ENCODE measurements at regions not wholly inside any gene's neighbourhood (a gene's known extent, or its start where the extent isn't known, plus 50 kb on each side); places are given as distances from the start of the nearest gene placed in this dataset.
"Not testable (repeated sequence)": the region's sequence is repeated elsewhere in the genome, so short reads cannot be mapped to it uniquely, and the experiment has no call there.

DNA sequence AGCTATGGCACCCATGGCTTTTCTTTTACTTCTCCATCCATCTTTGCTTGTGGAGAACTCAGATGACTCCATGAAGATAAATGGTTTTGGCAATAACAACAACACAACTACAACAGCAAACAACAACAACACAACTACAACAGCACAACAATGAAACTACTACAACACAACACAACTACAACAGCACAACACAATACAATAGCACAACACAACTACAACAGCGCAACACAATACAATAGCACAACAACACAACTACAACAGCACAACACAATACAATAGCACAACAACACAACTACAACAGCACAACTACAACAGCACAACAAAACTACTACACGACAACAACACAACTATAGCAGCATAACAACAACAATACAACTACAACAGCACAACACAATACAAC is 569.4 kb downstream of the TOX3 start:
- DNase-seq (ENCODE audit: low spot score) = not testable (repeated sequence)

- DNase-seq (ENCODE audit: low spot score) = no peak
Measured at GRCh38 chr16:51971184-51971583, 575.8 kb downstream of the TOX3 start.

DNA sequence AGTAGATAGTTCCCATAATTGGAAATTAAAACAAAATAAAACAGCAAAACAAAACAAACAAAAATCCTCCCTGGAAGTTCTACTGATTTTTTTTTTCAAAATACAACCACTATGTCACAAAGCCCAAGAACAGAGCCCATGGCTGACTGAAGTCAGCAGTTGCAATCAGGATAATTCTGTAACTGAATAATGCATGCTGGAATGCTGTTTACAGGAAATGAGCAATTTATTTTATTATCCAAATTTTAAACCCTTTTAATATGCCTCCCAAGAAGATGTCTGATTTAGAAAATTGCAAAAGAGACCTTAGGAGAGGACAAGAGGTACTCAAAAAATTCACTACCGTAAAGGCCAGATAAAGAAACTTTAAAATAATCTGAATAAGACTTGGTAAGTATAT is 578.2 kb downstream of the TOX3 start:
- no peak for DNase-seq (ENCODE audit: low spot score)

DNA sequence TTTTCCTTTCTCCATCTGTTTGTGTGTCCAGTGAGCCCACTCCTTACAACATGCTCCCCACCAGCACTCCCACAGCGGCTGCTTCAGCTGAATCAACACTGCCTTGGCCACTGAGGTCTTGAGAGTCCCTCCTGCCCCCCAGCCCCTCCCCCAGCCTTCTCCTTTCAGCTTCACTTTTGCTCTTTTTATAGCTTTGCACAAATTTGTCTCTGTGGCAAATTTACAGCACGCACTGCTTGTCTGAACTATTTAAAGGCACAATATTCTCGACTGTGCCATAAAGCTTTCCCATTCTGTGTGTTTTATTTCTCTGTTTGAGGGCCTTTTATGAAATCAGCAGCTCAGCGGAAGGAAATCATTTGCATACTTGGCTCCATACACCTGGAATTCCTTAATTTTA is 579.3 kb downstream of the TOX3 start:
- no peak for DNase-seq (ENCODE audit: low spot score)

- DNase-seq (ENCODE audit: low spot score) = no peak
Measured at GRCh38 chr16:51960931-51961330, 586.0 kb downstream of the TOX3 start.

GRCh38 chr16:51953286-51953985 is 593.5 kb downstream of the TOX3 start:
- no peak for DNase-seq (ENCODE audit: low spot score)

GRCh38 chr16:51952500-51952899 is 594.4 kb downstream of the TOX3 start:
- DNase-seq (ENCODE audit: low spot score) = no peak

- no peak for DNase-seq (ENCODE audit: low spot score)
Measured at GRCh38 chr16:51951668-51952298, 595.2 kb downstream of the TOX3 start.

GRCh38 chr16:51950118-51950780 is 596.7 kb downstream of the TOX3 start:
- no peak for DNase-seq (ENCODE audit: low spot score)

- no peak for DNase-seq (ENCODE audit: low spot score)
Measured at GRCh38 chr16:51949282-51949681, 597.7 kb downstream of the TOX3 start.

DNA sequence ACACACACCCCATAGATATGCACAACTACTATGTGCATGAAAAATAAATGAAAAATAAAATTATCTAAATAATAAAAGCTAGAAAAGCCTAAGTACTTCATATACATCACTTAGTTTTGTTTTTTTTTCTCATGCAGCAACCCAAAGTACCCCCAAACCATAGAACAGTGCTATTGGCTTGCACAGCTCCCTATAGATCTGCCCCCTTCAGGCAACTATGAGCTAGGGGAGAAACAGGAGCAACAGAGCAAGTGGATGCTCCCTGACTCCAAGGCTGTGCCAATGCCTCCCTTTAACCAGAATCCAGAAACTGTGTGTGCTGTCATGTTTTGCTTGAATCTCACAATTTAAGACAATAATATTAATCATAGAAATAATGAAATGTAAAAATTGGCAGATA is 605.5 kb downstream of the TOX3 start:
- no peak for DNase-seq (ENCODE audit: low spot score)

DNA sequence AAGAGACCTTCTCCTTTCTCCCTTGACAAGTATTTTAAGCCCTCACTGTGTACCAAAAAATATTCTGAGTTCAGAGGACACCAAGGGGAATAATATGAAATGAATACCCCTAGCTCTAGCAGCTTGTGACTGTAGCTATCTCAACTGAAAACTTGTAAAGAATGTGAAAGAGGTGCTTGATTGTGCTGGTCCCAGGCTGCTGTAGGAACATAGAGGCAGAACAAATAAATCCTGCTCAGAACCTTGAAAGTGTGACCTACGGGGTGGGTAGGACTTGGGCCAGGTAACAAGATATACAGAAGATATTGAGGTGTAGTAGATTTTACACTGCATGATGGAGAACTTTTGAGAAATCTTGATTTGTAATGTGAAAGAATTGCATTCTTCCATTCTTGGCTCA is 606.8 kb downstream of the TOX3 start:
- DNase-seq (ENCODE audit: low spot score) = no peak

- DNase-seq (ENCODE audit: low spot score) = no peak
Measured at GRCh38 chr16:51939378-51939871, 607.5 kb downstream of the TOX3 start.

DNA sequence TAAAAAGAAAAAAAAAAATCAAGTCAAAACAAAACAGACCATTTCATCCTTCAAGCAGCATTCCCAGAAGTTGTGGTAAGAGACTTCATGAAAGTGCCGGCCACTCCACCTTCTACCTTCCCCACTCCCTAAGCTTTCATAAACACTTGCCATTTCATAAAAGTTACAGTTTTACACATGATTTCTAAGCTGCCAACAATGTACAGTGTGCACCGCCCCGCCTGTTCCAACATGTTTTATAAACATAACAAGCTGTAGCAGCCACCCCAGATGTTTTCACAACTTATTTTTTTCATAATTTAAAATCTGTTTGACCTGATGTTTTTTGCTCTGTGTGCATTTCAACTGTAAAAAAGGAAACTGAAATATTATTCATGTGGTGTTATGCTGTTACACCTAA is 608.1 kb downstream of the TOX3 start:
- no peak for DNase-seq (ENCODE audit: low spot score)

- no peak for DNase-seq (ENCODE audit: low spot score)
Measured at GRCh38 chr16:51937771-51938170, 609.2 kb downstream of the TOX3 start.

DNA sequence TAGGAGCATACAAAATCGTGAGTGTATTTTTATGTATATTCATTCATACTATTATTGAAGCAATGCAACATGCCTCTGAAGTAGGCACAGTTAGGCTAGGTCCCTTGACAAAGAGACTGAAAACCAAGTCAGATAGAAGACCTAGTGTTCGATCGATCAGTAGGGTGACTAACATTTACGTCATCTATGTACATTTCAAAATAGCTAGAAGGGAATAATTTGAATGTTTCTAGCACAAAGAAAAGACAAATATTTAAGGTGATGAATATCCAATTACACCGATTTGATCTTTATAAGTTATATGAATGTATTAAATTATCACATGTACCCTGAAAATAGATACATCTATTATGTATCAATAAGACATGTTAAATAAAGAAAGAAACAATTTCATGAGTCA is 610.1 kb downstream of the TOX3 start:
- no peak for DNase-seq (ENCODE audit: low spot score)

GRCh38 chr16:51932317-51932716 is 614.6 kb downstream of the TOX3 start:
- no peak for DNase-seq (ENCODE audit: low spot score)

DNA sequence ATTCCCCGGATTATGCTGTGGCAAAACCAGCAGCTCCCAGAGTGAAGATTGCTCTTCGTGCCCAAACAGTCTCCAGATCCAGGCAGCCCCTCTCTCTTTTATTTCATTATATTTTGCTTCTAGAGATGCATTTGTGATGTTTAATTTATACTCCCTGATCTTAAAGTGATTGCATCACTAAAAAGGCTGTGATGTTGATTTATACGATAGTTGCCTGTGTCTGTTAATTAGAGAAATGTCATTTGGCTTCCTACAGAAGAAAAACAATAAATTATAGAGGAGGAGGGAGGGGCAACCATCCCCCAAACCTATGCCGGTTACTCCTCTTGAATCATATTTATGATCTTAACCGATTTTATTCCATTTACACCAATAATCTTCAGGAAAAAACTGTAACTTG is 615.3 kb downstream of the TOX3 start:
- DNase-seq (ENCODE audit: low spot score) = no peak

DNA sequence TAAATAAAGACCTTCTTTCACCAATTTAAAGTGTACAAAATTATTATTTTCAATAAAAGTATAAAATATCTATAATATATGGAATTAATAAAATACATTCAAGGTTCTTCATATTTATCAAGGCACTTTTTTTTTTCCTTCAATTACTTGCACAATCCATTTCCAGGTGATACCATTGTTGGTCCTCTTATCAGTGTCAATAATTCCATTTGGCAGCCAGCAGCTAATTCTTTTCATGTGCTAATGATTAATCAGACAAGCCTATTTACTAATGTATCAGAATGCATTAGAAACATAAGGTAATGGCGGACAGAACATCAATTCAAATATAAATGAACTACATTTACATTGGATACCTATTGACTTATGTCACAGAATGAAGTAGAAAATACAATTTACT is 622.2 kb downstream of the TOX3 start:
- no peak for DNase-seq (ENCODE audit: low spot score)

- no peak for DNase-seq (ENCODE audit: low spot score)
Measured at GRCh38 chr16:51922476-51922875, 624.5 kb downstream of the TOX3 start.

- DNase-seq (ENCODE audit: low spot score) = no peak
Measured at GRCh38 chr16:51919736-51920135, 627.2 kb downstream of the TOX3 start.

DNA sequence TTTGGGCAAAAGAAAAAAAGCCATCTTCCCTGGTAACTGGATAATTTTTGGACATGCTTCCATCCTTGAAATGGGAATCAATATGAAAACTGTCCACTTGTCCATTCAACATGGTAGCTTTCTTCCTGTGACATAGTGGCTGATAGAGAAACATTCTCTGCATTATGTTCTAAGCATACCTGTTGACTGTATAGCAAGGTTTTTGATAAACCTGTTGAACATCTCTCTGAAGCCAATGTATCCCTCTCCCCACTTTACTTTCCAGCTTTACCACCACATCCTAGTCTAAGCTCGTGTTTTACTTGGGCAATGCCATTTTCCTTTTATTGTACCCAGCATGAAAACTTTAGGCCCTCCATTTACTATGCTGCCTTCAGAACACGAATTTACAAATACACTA is 630.1 kb downstream of the TOX3 start:
- DNase-seq (ENCODE audit: low spot score) = no peak

GRCh38 chr16:51916231-51916630 is 630.7 kb downstream of the TOX3 start:
- no peak for DNase-seq (ENCODE audit: low spot score)
